ENCODE measurements at regions not wholly inside any gene's neighbourhood (a gene's known extent, or its start where the extent isn't known, plus 50 kb on each side); places are given as distances from the start of the nearest gene placed in this dataset.

DNA sequence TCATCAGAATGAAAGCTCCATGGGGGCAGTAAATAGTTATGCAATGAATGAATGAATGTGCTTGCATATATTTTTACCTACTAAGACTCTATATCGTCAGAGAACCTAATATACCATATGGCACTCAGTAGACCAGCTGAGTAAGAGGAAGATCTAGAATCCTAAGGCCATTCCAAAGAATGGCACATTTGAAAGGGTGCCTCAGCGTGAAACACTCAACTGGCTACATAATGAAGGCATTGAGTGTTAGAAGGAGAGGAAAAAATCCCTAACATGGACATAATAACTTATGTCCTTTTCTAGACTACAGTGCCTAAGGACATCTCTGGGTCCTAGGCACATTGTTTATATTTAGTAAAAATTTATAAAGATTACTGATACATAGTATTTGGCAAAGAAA, 61.7 kb upstream of the ARID2 start:
- Histone ChIP-seq H3K4me1 (replicated peaks in 1 of 2; ENCODE audit: control insufficient read depth in 2 of 2, insufficient read depth in 2 of 2, low read length in 2 of 2) (no peaks in the 10 kb centered on the region; a peak in 1 of 5 replicates), H3K79me2 (ENCODE audit: control insufficient read depth, insufficient read depth, low read length) (no peaks in the 10 kb centered on the region), H3K9me1 (ENCODE audit: control insufficient read depth, insufficient read depth, low read length) (no peaks in the 10 kb centered on the region), H3K27me3 (ENCODE audit: control insufficient read depth in 2 of 2, insufficient read depth in 2 of 2, low read length in 2 of 2) (no peaks in the 10 kb centered on the region), H3K36me3 (ENCODE audit: control insufficient read depth, insufficient read depth, low read length) (no peaks in the 10 kb centered on the region), H3K27ac (ENCODE audit: extremely low read depth, low read depth, low read length) (no peak overlapping the region), H2AFZ (ENCODE audit: low read depth, low read length) (no peak overlapping the region), H3K4me2 (ENCODE audit: insufficient read depth, low read length) (no peak overlapping the region), H3K4me3 (no peak overlapping the region), H4K20me1 (replicated peaks; ENCODE audit: control insufficient read depth, insufficient read depth, low read length) (no peaks in the 10 kb centered on the region), H3K9me3 (replicated peaks; ENCODE audit: control insufficient read depth, insufficient read depth, low read depth, low read length) (no peaks in the 10 kb centered on the region), H3K9ac (ENCODE audit: insufficient read depth in 1 of 2, low read depth in 2 of 2, low read length in 2 of 2) (no peak overlapping the region)
- in situ Hi-C loops (cut with MboI) = no loop called here
- no peak for FAIRE-seq
- intact Hi-C loops (cut with micrococcal nuclease) = no loop called here
- WGBS (ENCODE audit: insufficient coverage, low coverage, missing lambda C conversion rate) = 0% methylated on average over 2 of the region's 2 CpGs
- TF ChIP-seq MCM7 (IDR thresholded peaks at IDR 0.05) (no peak), NELFE (IDR thresholded peaks at IDR 0.05; ENCODE audit: insufficient read depth, insufficient read length) (no peak), STAT5A (IDR thresholded peaks at IDR 0.05; ENCODE audit: borderline replicate concordance, low read length) (no peak), RNF2 (IDR thresholded peaks at IDR 0.05) (no peak), GABPB2 (CRISPR knock-in tag; conservative IDR thresholded peaks at IDR 0.05) (no peak), CHCHD3 (CRISPR knock-in tag; IDR thresholded peaks at IDR 0.05) (no peak), ZNF175 (CRISPR knock-in tag; IDR thresholded peaks at IDR 0.05; ENCODE audit: low read depth) (no peak), CREM (IDR thresholded peaks at IDR 0.05; ENCODE audit: low read depth) (no peak), CAMTA2 (CRISPR knock-in tag; conservative IDR thresholded peaks at IDR 0.05) (no peak), RAD21 (CRISPR knock-in tag; conservative IDR thresholded peaks at IDR 0.05 in 1 of 2, IDR thresholded peaks at IDR 0.05 in 1 of 2) (no peak), FOS (IDR thresholded peaks at IDR 0.05; ENCODE audit: extremely low read depth, insufficient read length) (no peak)
- TF ChIP-seq, protein P1, sequence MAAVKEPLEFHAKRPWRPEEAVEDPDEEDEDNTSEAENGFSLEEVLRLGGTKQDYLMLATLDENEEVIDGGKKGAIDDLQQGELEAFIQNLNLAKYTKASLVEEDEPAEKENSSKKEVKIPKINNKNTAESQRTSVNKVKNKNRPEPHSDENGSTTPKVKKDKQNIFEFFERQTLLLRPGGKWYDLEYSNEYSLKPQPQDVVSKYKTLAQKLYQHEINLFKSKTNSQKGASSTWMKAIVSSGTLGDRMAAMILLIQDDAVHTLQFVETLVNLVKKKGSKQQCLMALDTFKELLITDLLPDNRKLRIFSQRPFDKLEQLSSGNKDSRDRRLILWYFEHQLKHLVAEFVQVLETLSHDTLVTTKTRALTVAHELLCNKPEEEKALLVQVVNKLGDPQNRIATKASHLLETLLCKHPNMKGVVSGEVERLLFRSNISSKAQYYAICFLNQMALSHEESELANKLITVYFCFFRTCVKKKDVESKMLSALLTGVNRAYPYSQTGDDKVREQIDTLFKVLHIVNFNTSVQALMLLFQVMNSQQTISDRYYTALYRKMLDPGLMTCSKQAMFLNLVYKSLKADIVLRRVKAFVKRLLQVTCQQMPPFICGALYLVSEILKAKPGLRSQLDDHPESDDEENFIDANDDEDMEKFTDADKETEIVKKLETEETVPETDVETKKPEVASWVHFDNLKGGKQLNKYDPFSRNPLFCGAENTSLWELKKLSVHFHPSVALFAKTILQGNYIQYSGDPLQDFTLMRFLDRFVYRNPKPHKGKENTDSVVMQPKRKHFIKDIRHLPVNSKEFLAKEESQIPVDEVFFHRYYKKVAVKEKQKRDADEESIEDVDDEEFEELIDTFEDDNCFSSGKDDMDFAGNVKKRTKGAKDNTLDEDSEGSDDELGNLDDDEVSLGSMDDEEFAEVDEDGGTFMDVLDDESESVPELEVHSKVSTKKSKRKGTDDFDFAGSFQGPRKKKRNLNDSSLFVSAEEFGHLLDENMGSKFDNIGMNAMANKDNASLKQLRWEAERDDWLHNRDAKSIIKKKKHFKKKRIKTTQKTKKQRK (IDR thresholded peaks at IDR 0.05; ENCODE audit: borderline replicate concordance, low read depth, low read length) = no peak
- TF ChIP-seq, protein P2, sequence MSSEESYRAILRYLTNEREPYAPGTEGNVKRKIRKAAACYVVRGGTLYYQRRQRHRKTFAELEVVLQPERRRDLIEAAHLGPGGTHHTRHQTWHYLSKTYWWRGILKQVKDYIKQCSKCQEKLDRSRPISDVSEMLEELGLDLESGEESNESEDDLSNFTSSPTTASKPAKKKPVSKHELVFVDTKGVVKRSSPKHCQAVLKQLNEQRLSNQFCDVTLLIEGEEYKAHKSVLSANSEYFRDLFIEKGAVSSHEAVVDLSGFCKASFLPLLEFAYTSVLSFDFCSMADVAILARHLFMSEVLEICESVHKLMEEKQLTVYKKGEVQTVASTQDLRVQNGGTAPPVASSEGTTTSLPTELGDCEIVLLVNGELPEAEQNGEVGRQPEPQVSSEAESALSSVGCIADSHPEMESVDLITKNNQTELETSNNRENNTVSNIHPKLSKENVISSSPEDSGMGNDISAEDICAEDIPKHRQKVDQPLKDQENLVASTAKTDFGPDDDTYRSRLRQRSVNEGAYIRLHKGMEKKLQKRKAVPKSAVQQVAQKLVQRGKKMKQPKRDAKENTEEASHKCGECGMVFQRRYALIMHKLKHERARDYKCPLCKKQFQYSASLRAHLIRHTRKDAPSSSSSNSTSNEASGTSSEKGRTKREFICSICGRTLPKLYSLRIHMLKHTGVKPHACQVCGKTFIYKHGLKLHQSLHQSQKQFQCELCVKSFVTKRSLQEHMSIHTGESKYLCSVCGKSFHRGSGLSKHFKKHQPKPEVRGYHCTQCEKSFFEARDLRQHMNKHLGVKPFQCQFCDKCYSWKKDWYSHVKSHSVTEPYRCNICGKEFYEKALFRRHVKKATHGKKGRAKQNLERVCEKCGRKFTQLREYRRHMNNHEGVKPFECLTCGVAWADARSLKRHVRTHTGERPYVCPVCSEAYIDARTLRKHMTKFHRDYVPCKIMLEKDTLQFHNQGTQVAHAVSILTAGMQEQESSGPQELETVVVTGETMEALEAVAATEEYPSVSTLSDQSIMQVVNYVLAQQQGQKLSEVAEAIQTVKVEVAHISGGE (CRISPR knock-in tag; IDR thresholded peaks at IDR 0.05) = no peak
- BruUV-seq (replicated peaks) = no TSS peak
- ChIA-PET CTCF (ENCODE audit: low intra/inter-chr PET ratio) (no interaction called here), POLR2A (interaction anchor here (1.2 to 1.3 kb wide), 2 partner anchors 12 to 261 kb away, joined by 3 read pairs; no protein-coding TSS in a partner anchor)
- ATAC-seq = no peak
- no peak for DNase-seq (ENCODE audit: extremely low read depth in 1 of 4, low spot score in 3 of 4)

All from K562 (cell line).